ENCODE measurements at regions not wholly inside any gene's neighbourhood (a gene's known extent, or its start where the extent isn't known, plus 50 kb on each side); places are given as distances from the start of the nearest gene placed in this dataset.
"Not testable (repeated sequence)": the region's sequence is repeated elsewhere in the genome, so short reads cannot be mapped to it uniquely, and the experiment has no call there.

- DNase-seq (ENCODE audit: low read depth in 1 of 2, low spot score in 1 of 2): no peak
These were observed 1863.7 kb upstream of the RAG2 start for GRCh38 chr11:38461751-38462150.

DNA sequence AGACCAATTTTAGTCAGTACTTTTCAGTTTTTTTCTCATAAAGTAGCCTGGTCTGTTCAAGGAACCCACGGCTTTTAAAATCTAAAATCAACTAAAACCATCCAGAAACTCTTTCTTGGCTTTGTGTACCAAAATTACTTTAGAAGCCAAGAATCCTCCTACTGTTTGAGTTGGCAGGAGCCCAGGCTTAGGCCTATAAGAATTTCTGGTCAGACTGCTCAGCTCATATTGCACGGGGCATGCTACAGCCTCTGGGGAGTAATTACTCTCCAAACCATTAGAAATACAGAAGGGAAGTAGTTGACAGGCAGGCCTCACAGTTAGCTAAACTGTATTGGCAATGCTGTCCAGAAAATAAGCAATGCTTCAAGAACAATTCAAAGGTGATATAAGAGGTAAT, 1862.9 kb upstream of the RAG2 start:
- no peak for DNase-seq (ENCODE audit: low read depth in 1 of 2, low spot score in 1 of 2)

- DNase-seq (ENCODE audit: low read depth in 1 of 2, low spot score in 1 of 2): no peak
These were observed 1862.4 kb upstream of the RAG2 start for GRCh38 chr11:38460429-38460828.

DNA sequence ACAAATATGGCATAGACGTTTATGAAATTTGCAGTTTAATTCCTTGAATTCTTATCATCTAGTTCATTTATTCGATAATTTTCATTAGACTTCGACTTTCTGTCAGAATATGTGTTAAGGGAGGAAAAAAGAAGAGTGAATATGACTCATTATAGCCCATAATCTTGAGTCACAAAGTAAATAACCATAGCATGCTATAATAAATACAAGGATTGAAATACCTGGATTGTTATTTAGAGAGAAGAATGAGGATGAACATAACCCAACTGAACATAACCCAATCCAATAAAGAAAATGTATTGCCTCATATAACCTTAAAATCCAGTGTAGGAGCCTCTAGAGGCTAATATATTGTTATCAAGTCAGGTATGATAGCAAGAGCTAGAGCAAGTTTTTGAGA, 1858.3 kb upstream of the RAG2 start:
- DNase-seq (ENCODE audit: low read depth in 1 of 2, low spot score in 1 of 2): no peak

DNA sequence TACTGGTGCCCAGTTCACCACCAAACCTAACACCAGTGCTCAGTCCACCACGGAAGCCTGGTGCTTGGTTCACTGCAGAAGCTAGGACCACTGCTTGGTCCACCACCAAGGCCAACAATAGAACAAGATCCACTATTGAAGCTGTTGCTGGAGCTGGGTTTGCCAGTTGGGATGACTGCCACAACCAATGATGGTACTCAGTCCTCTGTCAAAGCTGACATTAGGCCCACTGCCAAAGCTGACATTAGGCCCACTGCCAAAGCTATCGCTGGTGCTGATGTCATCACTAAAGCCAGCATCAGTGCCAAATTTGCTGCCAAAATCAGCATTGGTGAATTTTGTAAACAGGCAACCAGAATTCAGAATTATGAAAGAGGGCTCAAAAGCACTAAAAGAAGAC, 1850.2 kb upstream of the RAG2 start:
- DNase-seq (ENCODE audit: low read depth in 1 of 2, low spot score in 1 of 2): no peak

DNA sequence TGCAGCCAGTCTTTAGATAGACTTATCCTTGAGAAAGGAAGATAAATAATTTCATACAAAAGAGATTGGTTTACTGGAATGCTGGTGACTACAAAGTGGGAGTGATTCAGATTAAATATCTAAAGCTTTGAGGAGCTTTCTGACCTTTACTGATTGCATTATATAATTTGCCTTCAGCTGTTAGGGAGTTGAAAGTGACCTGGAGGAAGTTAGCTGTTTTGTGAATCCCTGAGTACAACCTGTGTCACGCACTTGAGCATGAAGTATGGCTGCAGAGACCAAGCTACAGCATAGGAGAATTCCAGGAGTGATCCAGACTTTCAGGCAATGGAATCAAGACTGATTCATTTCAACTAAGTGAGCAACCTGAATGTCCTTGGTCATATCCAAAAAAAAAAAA, 1848.3 kb upstream of the RAG2 start:
- no peak for DNase-seq (ENCODE audit: low read depth in 1 of 2, low spot score in 1 of 2)

- no peak for DNase-seq (ENCODE audit: low read depth in 1 of 2, low spot score in 1 of 2)
These were observed 1840.1 kb upstream of the RAG2 start for GRCh38 chr11:38438091-38438490.

DNA sequence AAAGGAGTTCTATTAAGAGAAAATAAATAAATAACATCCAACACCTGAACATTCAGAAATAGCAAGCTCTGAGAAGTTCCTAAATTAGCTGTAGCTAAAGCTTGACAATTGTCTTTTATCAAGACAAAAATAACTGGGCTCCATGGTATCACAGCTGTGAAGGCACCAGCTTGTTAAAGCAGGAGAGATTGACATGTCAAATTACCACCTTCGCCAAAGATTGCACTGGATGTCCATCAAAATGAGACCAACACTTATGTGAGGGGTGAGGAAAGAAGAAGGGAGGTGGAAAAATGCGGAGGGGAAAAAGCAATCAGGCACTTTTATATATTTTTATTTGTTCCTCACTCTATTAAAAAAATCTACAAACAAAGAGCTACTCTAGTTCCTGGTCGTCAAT, 1827.5 kb upstream of the RAG2 start:
- no peak for DNase-seq (ENCODE audit: low read depth in 1 of 2, low spot score in 1 of 2)

DNA sequence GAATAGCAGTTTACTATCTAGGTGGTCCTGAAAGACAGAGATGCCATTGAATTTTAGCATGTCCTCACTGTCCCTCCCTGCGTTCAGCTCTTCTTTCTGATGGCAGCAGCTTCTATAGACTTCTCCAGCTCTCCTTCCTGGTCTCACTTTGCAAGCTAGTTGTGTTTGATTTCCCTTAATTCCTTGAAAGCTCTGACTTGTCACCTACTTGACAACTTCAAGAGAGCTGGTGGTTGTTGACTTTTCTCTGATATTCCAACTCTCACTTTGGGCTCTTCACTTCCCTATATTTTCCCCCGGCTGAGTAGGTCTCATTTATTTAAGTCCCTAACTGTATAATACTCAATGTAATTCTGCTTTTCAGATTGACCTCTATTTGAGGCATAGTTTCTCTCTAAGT, 1825.0 kb upstream of the RAG2 start:
- DNase-seq (ENCODE audit: low read depth in 1 of 2, low spot score in 1 of 2): no peak

DNA sequence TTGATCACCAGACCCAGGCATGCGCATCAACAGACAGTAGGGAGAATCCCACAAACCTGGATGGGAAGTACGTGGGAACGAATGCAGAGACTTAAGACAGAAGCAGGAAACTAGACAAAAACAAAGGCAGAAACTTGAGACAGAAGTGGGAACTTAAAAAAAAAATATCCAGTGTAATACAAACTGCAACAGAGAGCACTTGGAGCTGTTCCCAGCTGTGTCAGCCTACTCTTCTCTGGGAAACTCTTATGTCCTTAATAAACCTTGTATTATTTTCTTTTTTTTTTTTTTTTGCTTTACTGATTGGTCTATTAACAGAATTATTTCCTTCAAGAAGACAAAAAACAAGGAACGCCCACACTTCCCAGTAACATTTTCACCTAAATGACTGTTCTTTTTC, 1818.1 kb upstream of the RAG2 start:
- DNase-seq (ENCODE audit: low read depth in 1 of 2, low spot score in 1 of 2): no peak

- DNase-seq (ENCODE audit: low read depth in 1 of 2, low spot score in 1 of 2): no peak
These were observed 1813.1 kb upstream of the RAG2 start for GRCh38 chr11:38411149-38411548.

DNA sequence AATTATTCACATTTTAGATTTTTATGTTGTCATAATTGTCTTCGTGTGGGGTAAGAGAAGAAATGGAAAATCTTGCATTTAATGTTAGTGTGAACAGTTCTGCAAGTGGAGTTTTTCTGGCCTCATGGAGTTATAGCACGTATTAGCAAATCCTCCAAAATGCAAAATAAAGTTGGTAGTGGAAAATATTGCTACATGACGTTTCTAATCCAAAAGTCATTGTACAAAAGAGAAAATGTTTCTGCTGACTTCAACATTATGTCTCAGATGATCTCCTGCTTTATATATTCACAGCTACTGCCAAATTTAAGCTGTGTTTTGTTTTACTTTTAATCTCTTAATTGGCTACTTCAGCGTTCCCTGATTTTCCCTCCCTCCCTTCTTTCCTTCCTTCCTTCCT, 1804.0 kb upstream of the RAG2 start:
- DNase-seq (ENCODE audit: low read depth in 1 of 2, low spot score in 1 of 2): no peak

- no peak for DNase-seq (ENCODE audit: low read depth in 1 of 2, low spot score in 1 of 2)
These were observed 1794.1 kb upstream of the RAG2 start for GRCh38 chr11:38392176-38392575.

DNA sequence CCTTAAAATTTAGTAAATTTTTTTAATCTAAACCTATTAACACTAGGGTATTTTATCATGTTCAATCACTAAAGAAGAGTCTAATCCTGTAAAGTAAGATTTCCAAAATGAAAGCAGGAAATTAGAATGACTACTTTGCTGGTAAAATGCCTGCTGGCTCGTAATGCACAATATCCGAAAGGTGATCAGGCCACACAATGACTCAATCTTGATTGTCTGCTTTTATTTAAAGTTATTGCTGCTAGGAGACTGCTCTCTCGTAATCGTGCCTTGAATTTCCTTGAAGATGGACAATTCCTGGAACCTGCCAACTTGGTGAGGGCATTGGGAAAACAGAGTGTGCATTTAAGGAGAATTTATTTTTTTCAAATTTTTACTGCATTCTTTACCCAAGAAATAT, 1786.5 kb upstream of the RAG2 start:
- DNase-seq (ENCODE audit: low read depth in 1 of 2, low spot score in 1 of 2): no peak

DNA sequence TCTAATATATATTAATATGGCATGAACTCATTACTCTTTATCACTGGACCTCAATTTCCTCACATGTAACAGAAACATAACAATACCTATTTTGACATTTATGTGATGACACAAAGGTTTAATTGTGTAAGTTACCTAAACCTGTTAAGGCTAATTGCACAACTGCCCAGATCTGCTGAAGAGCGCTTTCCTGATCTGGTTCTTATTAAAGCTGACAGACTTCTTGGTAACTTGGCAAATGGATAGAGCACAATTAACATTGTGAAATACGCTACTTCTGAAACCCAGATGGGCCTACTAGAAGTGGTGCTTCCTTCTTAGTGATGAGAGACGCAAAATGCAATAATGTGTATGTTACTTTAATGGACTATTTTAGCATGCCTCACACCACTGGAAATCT, 1767.2 kb upstream of the RAG2 start:
- DNase-seq (ENCODE audit: low read depth in 1 of 2, low spot score in 1 of 2): no peak

GRCh38 chr11:38356255-38356654, 1758.2 kb upstream of the RAG2 start:
- no peak for DNase-seq (ENCODE audit: low read depth in 1 of 2, low spot score in 1 of 2)

- no peak for DNase-seq (ENCODE audit: low read depth in 1 of 2, low spot score in 1 of 2)
These were observed 1747.2 kb upstream of the RAG2 start for GRCh38 chr11:38345286-38345685.

- not testable (repeated sequence) for DNase-seq (ENCODE audit: low read depth in 1 of 2, low spot score in 1 of 2)
These were observed 1743.6 kb upstream of the RAG2 start for GRCh38 chr11:38341612-38342011.

DNA sequence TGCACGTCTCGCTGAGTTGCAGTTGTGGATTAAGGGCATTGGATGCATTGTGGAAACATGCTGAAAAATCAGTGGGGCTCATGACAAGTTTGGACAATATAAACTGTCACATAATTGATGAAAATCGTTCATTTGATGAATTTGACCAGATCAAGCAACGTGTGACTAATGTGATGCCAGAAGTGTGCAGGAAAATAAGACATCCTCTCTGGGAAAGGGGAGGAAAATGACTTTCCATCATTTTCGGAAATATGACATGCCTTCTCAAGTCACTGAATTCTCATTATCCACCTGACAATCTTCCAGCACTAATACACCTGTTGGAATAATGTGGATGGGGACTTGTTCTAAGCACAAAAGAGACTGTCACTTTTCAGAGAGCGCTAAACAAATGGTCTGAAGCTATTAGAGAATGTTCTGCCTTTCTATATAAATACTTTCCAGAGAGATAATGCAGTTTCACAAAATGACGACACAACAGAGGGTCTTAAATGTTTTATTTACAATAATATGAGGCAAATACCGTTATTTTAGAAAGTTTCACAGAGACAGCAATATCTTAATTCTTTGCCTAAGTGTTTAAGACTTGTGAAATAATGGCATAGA, 1741.9 kb upstream of the RAG2 start:
- no peak for DNase-seq (ENCODE audit: low read depth in 1 of 2, low spot score in 1 of 2)

DNA sequence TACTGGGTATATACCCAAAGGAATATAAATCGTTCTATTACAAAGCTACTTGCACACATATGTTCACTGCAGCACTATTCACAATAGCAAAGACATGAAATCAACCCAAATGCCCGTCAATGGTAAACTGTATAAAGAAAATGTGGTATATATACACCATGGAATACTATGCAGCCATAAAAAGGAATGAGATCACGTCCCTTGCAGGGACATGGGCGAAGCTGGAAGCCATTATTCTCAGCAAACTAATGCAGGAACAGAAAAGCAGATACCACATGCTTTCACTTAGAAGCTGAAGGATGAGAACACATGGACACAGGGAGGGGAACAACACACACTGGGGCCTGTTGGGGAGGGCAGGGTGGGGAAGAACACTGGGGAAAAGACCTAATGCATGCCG, 1740.0 kb upstream of the RAG2 start:
- DNase-seq (ENCODE audit: low read depth in 1 of 2, low spot score in 1 of 2): not testable (repeated sequence)

GRCh38 chr11:38332046-38332445, 1734.0 kb upstream of the RAG2 start:
- DNase-seq (ENCODE audit: low read depth in 1 of 2, low spot score in 1 of 2): no peak

DNA sequence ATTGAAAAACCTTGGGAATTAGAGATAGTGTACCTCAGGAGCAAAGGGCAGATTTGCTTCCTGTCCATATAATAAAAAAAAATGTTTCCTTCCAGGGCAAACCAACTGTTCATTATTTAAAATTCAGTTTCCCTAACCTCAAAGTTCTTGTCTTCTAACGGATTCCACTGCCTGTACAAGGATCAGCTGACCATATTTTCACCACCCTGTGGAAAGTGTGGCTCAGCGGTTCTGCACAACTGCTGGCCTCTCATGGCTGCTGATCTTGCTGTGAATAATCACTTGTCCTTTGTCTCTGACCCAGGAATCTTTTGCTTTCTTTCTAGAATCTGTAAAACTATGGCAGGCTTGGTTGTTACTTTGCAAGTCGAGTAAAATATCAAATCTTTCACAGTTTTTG, 1732.5 kb upstream of the RAG2 start:
- DNase-seq (ENCODE audit: low read depth in 1 of 2, low spot score in 1 of 2): no peak

- no peak for DNase-seq (ENCODE audit: low read depth in 1 of 2, low spot score in 1 of 2)
These were observed 1726.1 kb upstream of the RAG2 start for GRCh38 chr11:38323961-38324761.
